OCI-M2 (cell line): ENCODE measurements at regions not wholly inside any gene's neighbourhood (a gene's known extent, or its start where the extent isn't known, plus 50 kb on each side); places are given as distances from the start of the nearest gene placed in this dataset.
"Not testable (repeated sequence)": the region's sequence is repeated elsewhere in the genome, so short reads cannot be mapped to it uniquely, and the experiment has no call there.

Source experiments
- DNase-seq: peaks from one replicate; lab custom pipeline; 2025; ENCODE audit not compliant: unreplicated experiment; lab: John Stamatoyannopoulos, UW

DNA sequence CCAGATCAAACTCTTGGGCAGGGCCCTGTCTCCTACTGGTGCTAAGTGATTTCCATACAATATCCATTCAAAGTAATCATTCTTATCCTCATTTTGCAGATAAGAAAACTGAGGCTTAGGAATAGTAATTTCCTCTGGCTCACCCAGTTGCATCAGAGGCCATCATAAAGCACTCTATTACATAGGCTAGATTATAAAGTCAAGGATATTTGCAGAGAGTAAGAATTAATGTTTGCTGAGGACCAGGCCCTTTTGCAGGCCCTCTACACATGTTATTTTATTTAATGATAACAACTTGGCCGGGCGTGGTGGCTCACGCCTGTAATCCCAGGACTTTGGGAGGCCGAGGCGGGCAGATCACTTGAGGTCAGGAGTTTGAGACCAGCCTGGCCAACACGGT, 316.8 kb downstream of the ZNF674 start:
- DNase-seq = no peak

DNA sequence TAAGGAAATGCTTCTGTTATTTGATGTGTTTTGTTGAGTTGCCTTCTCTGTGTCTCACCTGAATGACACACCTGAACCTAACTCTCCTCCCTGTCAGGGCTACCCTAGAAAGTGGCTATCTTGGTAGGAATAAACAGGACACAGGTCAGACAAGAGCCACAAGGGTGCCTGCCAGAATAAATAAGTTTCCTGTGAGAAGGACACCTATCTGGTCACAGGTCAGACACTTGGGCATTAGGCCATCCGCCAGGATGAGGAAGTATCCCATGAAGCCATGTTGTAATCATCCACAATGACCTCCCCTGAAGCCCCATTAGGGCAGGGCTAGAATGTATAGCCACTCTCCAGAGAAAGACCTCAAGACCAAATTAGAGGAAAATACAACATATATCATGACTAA, 318.8 kb downstream of the ZNF674 start:
- no peak for DNase-seq

DNA sequence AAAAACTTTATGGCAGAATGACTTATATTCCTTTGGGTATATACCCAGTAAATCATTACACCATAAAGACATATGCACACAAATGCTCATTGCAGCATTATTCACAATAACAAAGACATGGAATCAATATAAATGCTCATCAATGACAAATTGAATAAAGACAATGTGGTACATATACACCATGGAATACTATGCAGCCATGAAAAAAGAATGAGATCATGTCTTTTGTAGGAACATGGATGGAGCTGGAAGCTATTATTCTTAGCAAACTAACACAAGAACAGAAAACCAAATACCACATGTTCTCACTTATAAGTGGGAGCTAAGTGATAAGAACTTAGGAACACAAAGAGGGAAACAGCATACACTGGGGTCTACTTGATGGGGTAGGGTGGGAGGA, 321.7 kb downstream of the ZNF674 start:
- not testable (repeated sequence) for DNase-seq

DNA sequence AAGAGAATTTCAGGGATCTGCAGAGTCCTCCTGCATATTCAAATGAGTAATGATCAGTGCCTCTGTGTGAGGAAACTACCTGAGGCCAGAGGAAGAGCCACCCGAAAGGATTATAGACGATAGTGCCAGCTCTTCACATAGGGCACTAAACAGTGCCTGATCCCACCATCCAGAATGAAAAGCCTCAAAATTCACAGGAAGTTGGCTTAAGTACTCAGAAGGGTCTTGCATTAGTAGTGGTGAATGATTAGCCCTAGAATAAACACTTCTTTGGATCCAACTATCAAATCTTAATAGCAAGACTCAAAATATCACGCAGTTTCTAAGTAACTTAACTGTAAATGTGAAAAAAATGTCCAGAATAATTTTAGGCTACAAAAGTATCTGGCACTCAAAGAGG, 324.4 kb downstream of the ZNF674 start:
- no peak for DNase-seq

DNA sequence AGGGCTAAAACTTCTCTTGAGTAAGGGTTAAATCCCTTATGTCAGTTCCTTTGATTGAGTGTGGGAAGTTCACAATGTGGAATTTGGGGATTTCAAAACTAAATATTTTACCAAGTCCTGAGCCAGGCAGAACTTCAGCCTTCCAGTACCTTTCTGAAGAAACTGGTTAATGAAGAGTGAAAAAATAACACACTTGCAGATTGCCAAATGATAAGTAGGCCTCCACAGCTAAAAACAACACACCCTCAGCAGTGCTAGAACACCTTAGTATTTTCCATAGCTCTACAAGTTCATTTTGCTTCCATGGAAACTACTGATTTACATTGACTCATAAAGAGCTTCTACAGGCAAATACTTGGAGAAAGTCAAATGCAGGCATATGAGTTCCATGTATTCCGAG, 326.8 kb downstream of the ZNF674 start:
- DNase-seq = no peak

DNA sequence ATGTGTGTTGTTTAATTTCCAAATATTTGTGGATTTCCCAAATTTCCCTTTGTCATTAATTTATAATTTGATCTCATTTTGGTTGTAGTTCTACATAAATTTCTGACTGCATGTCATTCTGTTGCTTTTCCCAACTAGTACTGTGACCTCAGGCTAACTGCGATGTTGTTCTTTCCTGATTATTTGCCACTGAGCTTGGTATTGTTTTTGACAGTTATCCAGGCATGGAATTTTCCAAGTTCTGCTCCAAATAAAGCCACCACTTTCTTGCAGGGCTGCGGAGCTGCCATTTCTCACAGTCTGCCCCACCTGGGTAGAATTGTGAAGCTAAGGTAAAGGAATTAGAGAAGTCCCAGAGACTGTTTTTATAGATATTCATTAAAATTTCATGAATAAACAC, 328.8 kb downstream of the ZNF674 start:
- no peak for DNase-seq

DNA sequence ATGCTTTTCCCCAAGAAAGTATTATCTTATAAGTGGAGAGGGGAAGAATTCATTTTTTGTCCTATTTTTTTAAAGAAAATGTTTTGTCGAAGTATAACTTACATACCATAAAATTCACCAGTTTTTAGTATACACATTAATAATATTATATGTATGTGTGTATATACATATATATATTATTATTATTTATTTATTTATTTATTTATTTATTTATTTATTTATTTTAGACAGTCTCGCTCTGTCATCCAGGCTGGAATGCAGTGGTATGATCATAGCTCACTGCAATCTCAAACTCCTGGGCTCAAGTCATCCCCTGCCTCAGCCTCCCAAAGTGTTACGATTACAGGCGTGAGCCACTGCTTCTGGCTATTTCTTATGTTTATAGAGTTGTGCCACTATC, 334.1 kb downstream of the ZNF674 start:
- DNase-seq = no peak

DNA sequence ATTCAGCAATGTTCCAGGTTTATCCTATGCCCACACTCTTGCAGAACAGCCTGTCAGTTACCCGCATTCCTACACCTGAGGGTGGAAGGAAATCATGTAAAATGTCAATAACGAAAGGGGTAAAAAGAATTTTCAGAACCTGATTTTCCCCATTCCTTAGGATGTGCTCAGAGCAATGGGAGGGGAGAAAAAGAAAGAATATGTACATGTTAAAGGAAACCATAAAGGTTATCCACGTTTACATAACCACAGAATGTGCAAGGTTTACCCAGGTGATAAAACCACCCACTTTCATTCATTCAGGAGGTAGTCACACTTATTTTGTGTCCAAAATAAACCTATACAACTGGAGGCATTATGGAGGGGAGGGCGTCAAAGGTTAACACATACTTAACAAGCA, 335.5 kb downstream of the ZNF674 start:
- DNase-seq = no peak

DNA sequence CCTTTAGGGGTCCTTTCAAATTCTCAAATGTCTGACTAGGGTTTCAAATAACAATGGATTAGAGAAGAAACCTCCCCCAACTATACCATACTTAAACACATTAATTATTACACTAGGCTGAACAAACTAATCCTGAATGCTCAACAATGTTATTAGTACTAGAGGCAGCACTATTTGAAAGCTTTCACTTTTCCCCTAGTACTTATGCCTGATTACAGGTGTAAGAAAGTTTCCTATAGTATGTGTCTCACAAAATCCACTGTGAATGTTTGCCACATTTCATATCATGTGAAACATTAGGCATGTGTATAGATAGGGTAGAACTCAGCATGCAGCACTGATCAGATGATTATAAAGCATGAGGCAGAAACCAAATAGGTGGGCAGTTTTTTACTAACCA, 336.2 kb downstream of the ZNF674 start:
- no peak for DNase-seq

DNA sequence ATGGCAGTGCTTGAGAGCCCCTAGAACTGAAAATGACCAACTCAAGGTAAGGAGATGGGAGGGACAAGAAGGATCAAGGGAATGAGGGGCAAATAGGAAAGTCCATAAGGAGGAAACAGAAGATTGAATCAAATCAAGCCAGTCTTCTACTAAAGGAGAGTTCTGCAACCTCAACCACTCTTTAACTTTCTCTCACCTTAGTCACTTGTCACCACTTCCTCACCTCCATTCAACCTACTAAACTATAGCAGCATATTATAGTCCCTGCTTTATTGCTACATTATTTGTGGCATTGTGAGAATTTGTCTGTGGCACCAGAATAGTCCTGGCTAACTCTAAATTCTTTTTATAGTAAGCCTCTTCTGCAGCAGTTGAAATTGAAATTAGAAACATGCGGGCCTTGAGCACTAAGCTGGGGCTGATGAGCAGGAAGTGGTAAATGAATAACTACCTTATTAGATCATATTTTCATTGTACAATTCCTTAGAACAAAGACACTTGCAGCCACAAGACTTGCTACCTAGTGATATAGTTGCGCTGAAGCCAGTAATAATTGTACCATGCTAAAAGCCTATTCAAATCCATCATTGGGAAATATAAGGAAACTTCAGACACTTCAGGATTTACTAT, 336.9 kb downstream of the ZNF674 start:
- no peak for DNase-seq

DNA sequence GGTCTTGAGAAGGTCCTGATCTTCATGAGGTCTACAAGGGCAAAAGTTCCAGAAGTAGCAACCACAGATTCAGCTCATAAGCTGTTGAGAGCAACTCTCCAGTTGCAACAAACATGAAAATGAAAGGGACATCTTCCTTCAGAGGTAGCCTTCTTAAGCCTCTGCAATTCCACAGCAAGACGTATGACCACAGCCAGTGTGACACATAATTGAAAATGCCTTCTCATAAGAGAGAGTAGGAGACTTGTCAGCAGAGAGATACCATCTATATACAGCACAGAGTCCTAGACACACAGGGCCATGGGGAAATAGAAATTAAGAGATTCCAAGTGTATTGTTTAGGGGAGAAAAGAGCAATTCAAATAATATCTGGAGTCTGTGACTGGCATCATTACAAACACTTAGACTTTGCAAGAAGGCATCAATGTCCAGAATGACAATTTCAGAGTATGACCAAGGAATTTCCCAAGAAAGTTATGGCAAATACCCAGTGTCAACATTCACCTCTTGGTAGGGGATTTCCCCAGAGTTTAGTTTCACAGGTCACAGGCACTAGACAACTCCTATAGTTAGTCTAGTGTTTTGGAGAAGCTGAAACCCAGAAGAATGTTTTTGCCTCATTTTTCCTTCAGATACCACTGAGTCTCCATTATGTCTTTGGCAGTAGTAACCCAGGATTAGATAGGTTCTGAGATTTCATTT, 340.3 kb downstream of the ZNF674 start:
- no peak for DNase-seq

DNA sequence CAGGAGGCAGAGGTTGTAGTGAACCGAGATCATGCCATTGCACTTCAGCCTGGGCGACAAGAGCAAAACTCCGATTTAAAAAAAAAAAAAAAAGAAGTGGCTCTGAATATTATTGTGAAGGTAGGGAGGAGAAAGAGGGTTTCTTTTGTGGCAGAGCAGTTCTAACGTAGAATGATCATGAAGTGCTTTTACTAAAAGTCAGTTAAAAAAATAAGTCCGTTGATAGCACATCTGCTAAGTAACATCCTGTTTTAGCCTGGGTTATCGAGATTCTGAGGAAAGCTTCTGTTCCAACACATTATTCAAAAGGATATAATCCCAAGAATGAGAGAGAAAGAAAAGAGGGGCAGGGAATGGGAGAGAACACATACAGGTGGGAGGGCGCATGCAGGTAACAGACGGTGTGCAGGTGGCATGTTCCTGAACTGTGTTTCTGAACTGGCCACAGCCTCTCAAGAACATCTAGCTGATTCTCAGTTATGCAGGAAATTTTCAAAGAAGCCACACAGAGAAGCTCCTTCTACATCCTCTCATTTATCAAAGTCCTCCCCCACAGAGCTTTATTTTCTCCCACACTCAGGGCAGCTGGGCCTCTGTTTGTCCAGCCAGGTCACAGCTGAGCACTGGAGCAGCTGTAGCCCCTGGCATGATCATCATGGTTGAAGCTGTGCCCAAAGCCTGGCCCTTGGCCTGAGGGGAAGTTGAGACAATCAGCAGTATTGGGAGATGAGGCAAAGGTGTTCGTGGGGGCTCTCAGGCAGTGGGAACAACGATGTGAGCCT, 342.3 kb downstream of the ZNF674 start:
- no peak for DNase-seq

DNA sequence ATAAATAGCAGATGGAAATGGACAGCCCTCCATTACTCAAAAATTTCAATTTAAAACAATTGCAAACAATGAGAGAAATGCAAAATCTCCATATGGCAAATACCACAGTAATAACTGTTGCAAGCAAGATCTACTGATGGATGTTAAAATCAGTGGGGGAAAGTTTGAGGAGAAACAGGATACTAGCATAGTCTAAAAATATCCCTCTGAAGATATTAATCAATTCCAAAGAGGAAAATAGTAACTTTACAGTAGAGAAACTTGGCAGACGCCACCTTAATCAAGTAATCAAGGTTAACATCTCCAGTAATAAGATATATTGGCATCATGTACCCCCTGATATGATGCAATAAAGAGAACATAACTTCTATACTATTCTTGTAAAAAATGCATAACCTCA, 344.8 kb downstream of the ZNF674 start:
- DNase-seq = no peak

DNA sequence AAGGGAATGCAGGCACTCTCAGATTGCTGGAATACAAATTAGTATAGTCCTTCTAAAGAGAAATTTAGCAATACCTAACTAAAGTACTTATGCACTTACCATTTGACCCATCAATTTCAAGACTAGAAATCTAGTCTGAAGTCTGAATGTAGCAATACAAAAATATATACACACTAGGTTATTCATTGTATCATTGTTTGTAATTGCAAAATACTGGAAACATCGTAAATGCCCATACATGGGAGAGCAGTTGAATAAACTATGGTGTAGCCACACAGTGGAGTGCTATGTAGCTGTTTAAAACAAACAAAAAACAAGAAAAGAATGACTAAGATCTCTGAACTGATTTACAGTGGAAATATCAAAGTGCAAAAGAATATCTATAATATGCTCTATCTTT, 346.4 kb downstream of the ZNF674 start:
- DNase-seq = no peak

DNA sequence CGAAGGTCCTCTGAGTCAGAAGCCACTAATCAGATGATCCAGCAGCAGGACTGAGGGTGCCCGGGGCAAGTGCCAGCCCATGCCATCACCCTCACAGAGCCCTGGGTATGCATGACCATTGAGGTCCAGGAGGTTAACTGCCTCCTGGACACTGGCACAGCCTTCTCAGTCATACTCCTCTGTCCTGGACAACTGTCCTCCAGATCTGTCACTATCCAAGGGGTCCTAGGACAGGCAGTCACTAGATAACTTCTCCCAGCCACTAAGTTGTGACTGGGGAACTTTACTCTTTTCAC, 358.5 kb downstream of the ZNF674 start:
- DNase-seq = not testable (repeated sequence)

DNA sequence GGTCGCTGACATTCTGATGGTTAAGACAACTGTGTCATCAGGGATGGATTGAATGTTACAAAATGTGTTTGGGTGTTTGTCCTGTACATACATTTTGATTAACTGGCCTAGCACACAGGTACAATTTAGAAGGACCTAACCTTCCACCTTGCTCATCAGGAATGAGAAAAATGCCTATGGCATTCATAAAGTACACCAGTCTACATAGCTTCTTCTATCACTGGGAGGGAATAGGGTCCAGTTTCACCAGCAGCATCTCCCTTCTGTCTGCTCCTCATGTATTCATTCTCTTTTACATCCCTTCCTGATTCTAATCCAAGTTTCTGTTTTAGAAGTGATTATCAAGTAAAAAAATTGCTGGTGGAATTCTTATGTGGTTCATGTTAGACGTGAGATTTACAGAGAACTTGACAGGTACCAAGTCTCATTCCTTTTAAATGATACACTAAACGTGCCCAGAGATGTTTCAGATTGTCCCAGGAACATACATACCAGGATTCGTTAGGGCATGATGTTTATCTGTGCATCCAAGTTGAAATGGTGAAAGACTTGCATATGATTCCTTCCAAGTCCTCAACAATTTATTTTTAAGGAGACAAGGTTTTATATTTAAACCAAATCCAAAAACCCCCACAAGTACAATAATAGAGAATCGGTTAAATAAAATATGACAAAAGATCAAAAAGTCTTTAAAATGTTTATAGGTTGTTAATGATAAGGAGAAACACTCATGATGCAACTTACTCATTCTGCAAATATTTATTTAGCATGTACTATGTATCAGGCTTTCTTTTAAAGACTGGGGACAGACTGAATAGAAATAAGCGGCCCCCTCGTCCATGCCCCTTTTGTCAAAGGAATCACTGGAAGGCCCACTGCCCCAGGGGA, 359.1 kb downstream of the ZNF674 start:
- no peak for DNase-seq

DNA sequence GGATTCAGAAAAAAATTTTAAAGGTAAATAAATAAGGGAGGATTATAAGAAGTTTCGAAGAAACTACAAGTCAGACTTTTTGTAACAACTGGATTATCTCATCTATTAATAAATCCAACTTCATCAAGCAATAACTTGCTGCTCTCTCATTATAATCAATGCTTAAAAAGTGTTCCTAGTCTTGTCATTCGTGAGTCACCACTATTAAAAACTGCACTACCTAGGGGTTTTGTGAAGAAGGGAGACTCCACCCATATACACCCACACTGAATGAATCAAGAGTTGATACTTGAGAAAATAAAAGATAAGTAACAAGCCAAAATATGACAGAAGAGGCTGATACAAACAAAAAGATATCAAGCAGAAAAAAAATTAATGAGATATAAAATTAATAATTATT, 360.5 kb downstream of the ZNF674 start:
- DNase-seq = no peak

DNA sequence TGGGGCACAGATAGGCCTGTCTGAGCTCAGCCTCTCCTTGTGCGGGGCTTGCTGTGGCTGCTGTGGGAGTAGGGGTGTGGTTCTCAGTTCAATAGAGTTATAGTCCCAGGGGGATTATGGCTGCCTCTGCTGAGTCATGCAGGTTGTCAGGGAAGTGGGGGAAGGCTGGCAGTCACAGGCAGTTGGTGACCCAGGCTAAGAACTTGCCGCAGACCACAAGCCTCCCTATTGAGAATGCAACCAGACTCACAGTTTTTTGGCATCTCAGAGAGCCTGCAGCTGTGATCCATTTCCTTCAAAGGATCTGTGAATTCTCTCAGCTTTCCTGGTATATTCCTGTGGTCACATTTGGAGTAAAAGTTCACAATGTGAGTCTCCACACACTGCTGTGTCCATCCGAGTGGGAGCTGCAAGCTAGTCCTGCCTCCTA, 364.9 kb downstream of the ZNF674 start:
- no peak for DNase-seq

DNA sequence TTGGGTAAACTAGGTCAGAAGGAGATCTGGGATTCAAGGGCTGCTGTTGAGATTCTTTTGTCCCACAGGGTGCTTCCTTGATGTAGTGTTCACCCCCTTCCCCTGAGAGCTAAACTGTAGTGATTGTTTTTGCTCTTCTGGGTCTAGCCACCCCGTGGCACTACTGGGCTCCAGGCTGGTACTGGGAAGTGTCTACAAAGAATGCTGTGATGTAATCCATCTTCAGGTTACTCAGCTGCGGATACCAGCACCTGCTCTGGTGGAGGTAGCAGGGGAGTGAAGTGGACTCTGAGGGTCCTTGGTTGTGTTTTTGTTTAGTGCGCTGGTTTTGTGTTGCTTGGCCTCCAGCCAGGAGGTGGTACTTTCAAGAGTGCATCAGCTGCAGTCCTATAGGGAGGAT, 365.5 kb downstream of the ZNF674 start:
- no peak for DNase-seq

DNA sequence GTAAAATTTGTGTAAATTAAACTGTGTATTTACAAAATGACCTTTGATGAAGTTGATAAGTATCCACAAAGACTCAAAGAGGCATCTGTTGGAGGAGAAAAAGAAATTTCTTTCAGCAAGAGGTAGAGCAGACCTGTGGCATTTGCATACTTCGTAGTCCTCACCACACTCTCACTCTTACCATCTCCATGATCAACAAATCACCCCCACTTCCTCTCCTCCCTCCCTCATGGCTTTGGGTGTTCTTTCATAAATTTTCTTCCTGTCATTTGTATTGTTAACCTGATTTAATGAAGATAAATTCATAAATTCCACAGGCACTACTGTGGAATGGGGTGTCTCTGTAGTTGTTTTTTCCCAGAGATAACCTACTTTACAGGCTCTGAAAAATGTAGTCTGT, 366.5 kb downstream of the ZNF674 start:
- no peak for DNase-seq

DNA sequence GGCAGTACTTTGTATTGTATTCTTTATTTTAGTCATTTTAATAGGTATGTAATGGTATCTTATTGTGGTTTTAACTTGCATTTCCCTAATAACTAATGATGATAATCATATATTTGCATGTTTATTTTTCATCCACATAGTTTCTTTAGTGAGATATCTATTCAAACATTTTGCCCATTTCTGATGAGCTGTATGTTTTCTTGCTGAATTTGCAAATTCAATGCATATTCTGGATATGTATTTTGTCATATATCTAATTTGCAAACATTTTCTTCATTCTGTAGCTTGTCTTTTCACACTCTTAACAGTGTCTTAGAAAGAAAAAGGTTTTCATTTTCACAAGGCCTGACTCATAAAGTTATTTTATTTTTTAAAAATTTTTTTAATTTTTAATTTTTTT, 372.1 kb downstream of the ZNF674 start:
- DNase-seq = no peak
